ENCODE measurements at regions not wholly inside any gene's neighbourhood (a gene's known extent, or its start where the extent isn't known, plus 50 kb on each side); places are given as distances from the start of the nearest gene placed in this dataset.

DNA sequence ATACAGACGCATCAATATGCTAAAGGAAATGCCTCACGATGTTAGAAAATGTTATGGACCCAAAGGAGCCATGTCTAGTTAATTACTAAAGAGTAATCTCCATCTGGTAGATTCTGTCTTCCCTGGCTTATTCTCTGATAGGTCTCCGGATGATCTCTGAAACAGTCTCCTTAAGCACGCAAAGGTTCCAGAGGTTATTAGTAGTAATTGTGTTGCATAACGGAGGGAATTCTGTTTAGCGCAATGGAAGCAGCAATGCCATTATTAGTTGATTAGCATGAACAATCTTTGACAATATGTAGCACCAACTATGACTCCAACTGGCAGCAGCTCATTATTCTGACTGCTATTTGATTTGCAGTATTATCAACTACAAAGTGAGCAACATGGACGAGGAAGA, 952.5 kb upstream of the SEMA6D start:
- H2AFZ ChIP-seq (replicated peaks; ENCODE audit: low read length, poor library complexity): no peak overlapping the region
- peaks cover 8% of the 10 kb centered on the region for H3K9me3 ChIP-seq (ENCODE audit: control insufficient read depth, insufficient read depth, low read length)
- in situ Hi-C loops (cut with MboI; ENCODE audit: low sequenced_read_pairs): no loop called here
- TF ChIP-seq BHLHE40 (IDR thresholded peaks at IDR 0.05; ENCODE audit: low read depth, low read length) (no peak), RAD21 (IDR thresholded peaks at IDR 0.05; ENCODE audit: low read length) (no peak), MAZ (IDR thresholded peaks at IDR 0.05; ENCODE audit: borderline replicate concordance, low read depth, low read length) (no peak), MAFK (IDR thresholded peaks at IDR 0.05; ENCODE audit: low read depth, low read length) (no peak), RFX5 (IDR thresholded peaks at IDR 0.05; ENCODE audit: low read depth, low read length) (no peak), FOS (IDR thresholded peaks at IDR 0.05; ENCODE audit: low read depth, low read length) (no peak), NFE2L2 (IDR thresholded peaks at IDR 0.05; ENCODE audit: low read depth, low read length) (no peak), CEBPB (IDR thresholded peaks at IDR 0.05; ENCODE audit: low read depth, low read length) (no peak), SMC3 (IDR thresholded peaks at IDR 0.05; ENCODE audit: low read depth, low read length) (no peak), MXI1 (IDR thresholded peaks at IDR 0.05; ENCODE audit: borderline replicate concordance, low read depth, low read length) (no peak), CHD1 (IDR thresholded peaks at IDR 0.05; ENCODE audit: low read depth, low read length) (no peak), RCOR1 (IDR thresholded peaks at IDR 0.05; ENCODE audit: insufficient replicate concordance, low read length) (no peak), POLR2A (IDR thresholded peaks at IDR 0.05; ENCODE audit: low read depth, low read length) (no peak)
- TF ChIP-seq, protein P1, sequence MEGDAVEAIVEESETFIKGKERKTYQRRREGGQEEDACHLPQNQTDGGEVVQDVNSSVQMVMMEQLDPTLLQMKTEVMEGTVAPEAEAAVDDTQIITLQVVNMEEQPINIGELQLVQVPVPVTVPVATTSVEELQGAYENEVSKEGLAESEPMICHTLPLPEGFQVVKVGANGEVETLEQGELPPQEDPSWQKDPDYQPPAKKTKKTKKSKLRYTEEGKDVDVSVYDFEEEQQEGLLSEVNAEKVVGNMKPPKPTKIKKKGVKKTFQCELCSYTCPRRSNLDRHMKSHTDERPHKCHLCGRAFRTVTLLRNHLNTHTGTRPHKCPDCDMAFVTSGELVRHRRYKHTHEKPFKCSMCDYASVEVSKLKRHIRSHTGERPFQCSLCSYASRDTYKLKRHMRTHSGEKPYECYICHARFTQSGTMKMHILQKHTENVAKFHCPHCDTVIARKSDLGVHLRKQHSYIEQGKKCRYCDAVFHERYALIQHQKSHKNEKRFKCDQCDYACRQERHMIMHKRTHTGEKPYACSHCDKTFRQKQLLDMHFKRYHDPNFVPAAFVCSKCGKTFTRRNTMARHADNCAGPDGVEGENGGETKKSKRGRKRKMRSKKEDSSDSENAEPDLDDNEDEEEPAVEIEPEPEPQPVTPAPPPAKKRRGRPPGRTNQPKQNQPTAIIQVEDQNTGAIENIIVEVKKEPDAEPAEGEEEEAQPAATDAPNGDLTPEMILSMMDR (conservative IDR thresholded peaks at IDR 0.05; ENCODE audit: low read depth, low read length): no peak
- TF ChIP-seq, protein P2, sequence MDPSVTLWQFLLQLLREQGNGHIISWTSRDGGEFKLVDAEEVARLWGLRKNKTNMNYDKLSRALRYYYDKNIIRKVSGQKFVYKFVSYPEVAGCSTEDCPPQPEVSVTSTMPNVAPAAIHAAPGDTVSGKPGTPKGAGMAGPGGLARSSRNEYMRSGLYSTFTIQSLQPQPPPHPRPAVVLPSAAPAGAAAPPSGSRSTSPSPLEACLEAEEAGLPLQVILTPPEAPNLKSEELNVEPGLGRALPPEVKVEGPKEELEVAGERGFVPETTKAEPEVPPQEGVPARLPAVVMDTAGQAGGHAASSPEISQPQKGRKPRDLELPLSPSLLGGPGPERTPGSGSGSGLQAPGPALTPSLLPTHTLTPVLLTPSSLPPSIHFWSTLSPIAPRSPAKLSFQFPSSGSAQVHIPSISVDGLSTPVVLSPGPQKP (IDR thresholded peaks at IDR 0.05; ENCODE audit: borderline replicate concordance, low read depth, low read length): no peak
- TF ChIP-seq, protein P3, sequence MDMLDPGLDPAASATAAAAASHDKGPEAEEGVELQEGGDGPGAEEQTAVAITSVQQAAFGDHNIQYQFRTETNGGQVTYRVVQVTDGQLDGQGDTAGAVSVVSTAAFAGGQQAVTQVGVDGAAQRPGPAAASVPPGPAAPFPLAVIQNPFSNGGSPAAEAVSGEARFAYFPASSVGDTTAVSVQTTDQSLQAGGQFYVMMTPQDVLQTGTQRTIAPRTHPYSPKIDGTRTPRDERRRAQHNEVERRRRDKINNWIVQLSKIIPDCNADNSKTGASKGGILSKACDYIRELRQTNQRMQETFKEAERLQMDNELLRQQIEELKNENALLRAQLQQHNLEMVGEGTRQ (IDR thresholded peaks at IDR 0.05; ENCODE audit: low read depth, low read length): no peak
- no peak overlapping the region for H2BK120ac ChIP-seq (ENCODE audit: low read depth, low read length)
- no peak overlapping the region for H3K4me2 ChIP-seq (ENCODE audit: low read depth, low read length)
- no peaks in the 10 kb centered on the region for H3K27me3 ChIP-seq (ENCODE audit: control insufficient read depth, insufficient read depth, low read length)
- no peak overlapping the region for H3K23ac ChIP-seq (ENCODE audit: low read depth, low read length)
- no peak overlapping the region for H4K8ac ChIP-seq (ENCODE audit: low read depth in 2 of 2, low read length in 2 of 2)
- no peak overlapping the region for H2AK9ac ChIP-seq (replicated peaks; ENCODE audit: low read depth, low read length, poor library complexity)
- dilution Hi-C loops (cut with HindIII; ENCODE audit: low sequenced_read_pairs, unreplicated experiment): no loop called here
- H3K18ac ChIP-seq (ENCODE audit: low read depth, low read length): no peak overlapping the region
- no peaks in the 10 kb centered on the region for H3K36me3 ChIP-seq (ENCODE audit: control insufficient read depth, insufficient read depth, low read length)
- H4K5ac ChIP-seq (ENCODE audit: low read depth, low read length): no peak overlapping the region
- no peak overlapping the region for H3K9ac ChIP-seq (ENCODE audit: low read depth, low read length)
- H4K20me1 ChIP-seq (ENCODE audit: insufficient read depth, low read length): no peaks in the 10 kb centered on the region
- intact Hi-C loops (cut with micrococcal nuclease): no loop called here
- no peak overlapping the region for H3K14ac ChIP-seq (replicated peaks; ENCODE audit: low read depth, low read length)
- no peak overlapping the region for H2BK5ac ChIP-seq (ENCODE audit: low read depth, low read length, poor library complexity, severe bottlenecking)
- H2AK5ac ChIP-seq (ENCODE audit: low read depth, low read length): no peak overlapping the region
- no peak overlapping the region for H3K27ac ChIP-seq (ENCODE audit: insufficient read depth, low read length)
- DNase-seq (no peak), ATAC-seq (ENCODE audit: low read depth) (no peak)
- POLR2A ChIA-PET (ENCODE audit: unreplicated experiment): no interaction called here
- BruUV-seq (replicated peaks): no TSS peak
- H3K79me1 ChIP-seq (ENCODE audit: low read depth in 1 of 2, low read length in 2 of 2): no peaks in the 10 kb centered on the region
- no peak overlapping the region for H2BK15ac ChIP-seq (ENCODE audit: low read depth, low read length)
- H3K4me1 ChIP-seq (ENCODE audit: control insufficient read depth, insufficient read depth, low read length): no peaks in the 10 kb centered on the region
- no peak overlapping the region for H4K91ac ChIP-seq (ENCODE audit: insufficient read depth, low read depth, low read length)
- H3K4me3 ChIP-seq (ENCODE audit: insufficient read depth, low read depth, low read length): no peak overlapping the region
- no peak overlapping the region for H3K4ac ChIP-seq (ENCODE audit: low read depth, low read length)
- H2BK20ac ChIP-seq (ENCODE audit: low read depth, low read length): no peak overlapping the region
- CTCF ChIA-PET: no interaction called here
- H3K9me1 ChIP-seq (ENCODE audit: insufficient read depth, low read length): no peaks in the 10 kb centered on the region
- no CpG with 5 or more reads among the region's 7 CpGs for WGBS, 2 experiments (ENCODE audit: extremely low coverage in 2 of 2, insufficient read length in 1 of 2)
- no peak overlapping the region for H3K56ac ChIP-seq (ENCODE audit: extremely low read depth, insufficient read depth, low read length)

All from IMR-90 (cell line).